ENCODE measurements at regions not wholly inside any gene's neighbourhood (a gene's known extent, or its start where the extent isn't known, plus 50 kb on each side); places are given as distances from the start of the nearest gene placed in this dataset.
A peak's percentile ranks its signal among the peaks of the same experiment; 100 is the strongest.
"Not testable (repeated sequence)": the region's sequence is repeated elsewhere in the genome, so short reads cannot be mapped to it uniquely, and the experiment has no call there.

DNA sequence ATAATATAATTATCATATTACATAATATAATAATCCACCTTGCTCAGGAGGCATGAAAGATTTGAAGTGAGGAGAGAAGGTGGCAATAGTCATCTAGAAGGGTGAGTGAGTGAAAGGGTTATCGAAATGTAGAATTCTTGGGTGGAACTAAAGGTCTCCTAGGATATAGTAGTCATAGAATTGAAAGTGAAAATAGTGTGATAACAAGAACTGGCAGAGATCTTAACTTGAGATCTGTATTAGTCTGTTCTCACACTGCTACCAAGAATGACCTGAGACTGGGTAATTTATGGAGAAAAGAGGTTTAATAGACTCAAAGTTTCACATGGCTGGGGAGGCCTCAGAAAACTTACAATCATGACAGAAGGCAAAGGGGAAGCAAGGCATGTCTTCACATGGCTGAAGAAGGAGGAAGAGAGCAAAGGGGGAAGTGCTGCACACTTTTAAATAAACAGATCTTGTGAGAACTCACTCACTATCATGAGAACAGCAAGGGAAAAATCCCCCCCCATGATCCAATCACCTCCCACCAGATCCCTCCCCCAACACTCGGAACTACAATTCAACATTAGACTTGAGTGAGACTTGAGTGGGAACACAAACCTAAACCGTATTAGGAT is 351.5 kb downstream of the NR4A2 start:
- H3K4me1 Mint-ChIP-seq, result no peaks in the 10 kb centered on the region
- no peak overlapping the region for H3K4me3 Mint-ChIP-seq
- H3K27ac Mint-ChIP-seq, result no peak overlapping the region
- no peaks in the 10 kb centered on the region for H3K9me3 Mint-ChIP-seq
- TF ChIP-seq, protein P1, sequence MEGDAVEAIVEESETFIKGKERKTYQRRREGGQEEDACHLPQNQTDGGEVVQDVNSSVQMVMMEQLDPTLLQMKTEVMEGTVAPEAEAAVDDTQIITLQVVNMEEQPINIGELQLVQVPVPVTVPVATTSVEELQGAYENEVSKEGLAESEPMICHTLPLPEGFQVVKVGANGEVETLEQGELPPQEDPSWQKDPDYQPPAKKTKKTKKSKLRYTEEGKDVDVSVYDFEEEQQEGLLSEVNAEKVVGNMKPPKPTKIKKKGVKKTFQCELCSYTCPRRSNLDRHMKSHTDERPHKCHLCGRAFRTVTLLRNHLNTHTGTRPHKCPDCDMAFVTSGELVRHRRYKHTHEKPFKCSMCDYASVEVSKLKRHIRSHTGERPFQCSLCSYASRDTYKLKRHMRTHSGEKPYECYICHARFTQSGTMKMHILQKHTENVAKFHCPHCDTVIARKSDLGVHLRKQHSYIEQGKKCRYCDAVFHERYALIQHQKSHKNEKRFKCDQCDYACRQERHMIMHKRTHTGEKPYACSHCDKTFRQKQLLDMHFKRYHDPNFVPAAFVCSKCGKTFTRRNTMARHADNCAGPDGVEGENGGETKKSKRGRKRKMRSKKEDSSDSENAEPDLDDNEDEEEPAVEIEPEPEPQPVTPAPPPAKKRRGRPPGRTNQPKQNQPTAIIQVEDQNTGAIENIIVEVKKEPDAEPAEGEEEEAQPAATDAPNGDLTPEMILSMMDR (IDR thresholded peaks at IDR 0.05; ENCODE audit: unreplicated experiment in 3 of 3), result no peak
- no peaks in the 10 kb centered on the region for H3K27me3 Mint-ChIP-seq (ENCODE audit: low read depth)
- H3K36me3 Mint-ChIP-seq (ENCODE audit: low read depth), result no peaks in the 10 kb centered on the region

DNA sequence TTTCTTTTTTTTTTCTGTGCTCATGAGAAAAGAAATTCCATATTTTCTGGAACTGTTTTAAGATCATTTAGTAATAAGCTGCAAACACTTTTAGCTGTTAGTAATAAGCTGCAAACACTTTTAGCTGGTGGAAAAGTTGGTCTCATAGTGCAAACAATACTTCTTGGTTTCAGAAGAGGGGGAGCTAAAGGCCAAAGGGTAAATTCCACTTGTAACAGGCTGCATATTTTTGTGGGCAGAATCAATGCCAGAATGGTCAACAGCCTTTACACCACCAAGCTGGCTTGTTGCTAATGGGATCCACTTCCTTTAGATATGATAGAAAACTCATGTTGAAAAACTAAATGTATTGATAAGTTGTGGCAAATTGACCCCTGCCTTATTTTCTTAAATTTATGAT is 356.8 kb downstream of the NR4A2 start:
- Mint-ChIP-seq H3K27me3 (ENCODE audit: low read depth) (no peaks in the 10 kb centered on the region), H3K4me3 (no peak overlapping the region), H3K27ac (peak overlapping the region in 1 of 3 experiments; percentile 11), H3K9me3 (no peaks in the 10 kb centered on the region), H3K36me3 (ENCODE audit: low read depth) (no peaks in the 10 kb centered on the region), H3K4me1 (no peaks in the 10 kb centered on the region)
- TF ChIP-seq, protein P1 (IDR thresholded peaks at IDR 0.05; ENCODE audit: unreplicated experiment in 3 of 3), result no peak

DNA sequence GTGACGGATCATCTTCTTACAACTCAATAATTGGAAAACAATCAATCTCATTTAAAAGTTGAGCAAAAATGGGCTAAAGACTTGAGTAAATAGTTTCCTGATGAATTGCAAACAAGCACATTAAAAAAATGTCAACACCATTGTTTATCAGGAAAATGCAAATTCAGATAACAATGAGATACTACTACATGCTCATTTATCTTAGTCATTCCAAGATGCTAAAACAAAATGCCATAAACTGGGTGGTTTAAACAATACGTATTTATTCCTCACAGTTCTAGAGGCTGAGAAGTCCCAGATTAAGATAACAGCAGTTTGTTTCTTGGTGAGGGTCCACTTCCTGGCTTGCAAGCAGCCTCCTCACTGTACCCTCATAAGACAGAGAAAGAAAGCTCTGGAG is 359.6 kb downstream of the NR4A2 start:
- Mint-ChIP-seq H3K4me3 (no peak overlapping the region), H3K27me3 (ENCODE audit: low read depth) (no peaks in the 10 kb centered on the region), H3K4me1 (no peaks in the 10 kb centered on the region), H3K36me3 (ENCODE audit: low read depth) (no peaks in the 10 kb centered on the region), H3K27ac (no peak overlapping the region), H3K9me3 (no peaks in the 10 kb centered on the region)
- TF ChIP-seq, protein P1 (IDR thresholded peaks at IDR 0.05; ENCODE audit: unreplicated experiment in 3 of 3), result no peak

DNA sequence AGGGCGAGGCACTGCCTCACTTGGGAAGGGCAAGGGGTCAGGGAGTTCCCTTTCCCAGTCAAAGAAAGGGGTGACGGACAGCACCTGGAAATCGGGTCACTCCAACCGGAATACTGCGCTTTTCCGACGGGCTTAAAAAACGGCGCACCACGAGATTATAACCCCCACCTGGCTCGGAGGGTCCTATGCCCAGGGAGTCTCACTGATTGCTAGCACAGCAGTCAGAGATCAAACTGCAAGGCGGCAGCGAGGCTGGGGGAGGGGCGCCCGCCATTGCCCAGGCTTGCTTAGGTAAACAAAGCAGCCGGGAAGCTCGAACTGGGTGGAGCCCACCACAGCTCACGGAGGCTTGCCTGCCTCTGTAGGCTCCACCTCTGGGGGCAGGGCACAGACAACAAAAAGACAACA is 366.5 kb downstream of the NR4A2 start:
- peak overlapping the region; percentile 59 to 66 (median 63) for H3K4me3 Mint-ChIP-seq
- H3K9me3 Mint-ChIP-seq; H3K27ac Mint-ChIP-seq; H3K36me3 Mint-ChIP-seq (ENCODE audit: low read depth); H3K4me1 Mint-ChIP-seq; H3K27me3 Mint-ChIP-seq (ENCODE audit: low read depth): not testable (repeated sequence)

DNA sequence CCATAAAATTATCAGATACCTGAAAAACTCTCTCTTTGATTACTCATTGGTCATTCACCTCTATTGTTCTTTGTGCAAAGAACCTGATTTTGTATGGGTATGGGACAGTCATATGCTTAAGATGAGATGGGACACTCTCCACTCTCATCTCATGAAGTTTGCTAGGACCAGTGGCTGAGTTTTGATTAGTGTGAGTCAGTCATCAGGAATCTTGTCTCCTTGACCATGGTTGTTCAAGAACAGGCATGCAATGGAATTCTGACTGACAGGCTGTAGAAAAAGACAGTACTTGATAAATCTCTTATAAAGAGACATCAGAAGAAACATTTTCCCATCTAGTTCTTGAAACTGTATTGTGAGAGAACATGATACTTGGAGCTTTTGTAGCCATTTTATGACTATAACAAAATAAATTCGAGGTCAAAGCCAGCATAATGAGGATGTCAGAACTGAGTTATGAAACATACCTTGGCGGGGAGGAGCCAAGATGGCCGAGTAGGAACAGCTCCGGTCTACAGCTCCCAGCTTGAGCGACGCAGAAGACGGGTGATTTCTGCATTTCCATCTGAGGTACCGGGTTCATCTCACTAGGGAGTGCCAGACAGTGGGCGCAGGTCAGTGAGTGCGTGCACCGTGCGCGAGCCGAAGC is 367.0 kb downstream of the NR4A2 start:
- H3K9me3 Mint-ChIP-seq, result peaks cover 4% of the 10 kb centered on the region
- H3K4me3 Mint-ChIP-seq, result peak overlapping the region; percentile 59 to 66 (median 63)
- peak overlapping the region in 1 of 3 experiments; percentile 22 for H3K27ac Mint-ChIP-seq
- H3K36me3 Mint-ChIP-seq (ENCODE audit: low read depth), result no peaks in the 10 kb centered on the region
- H3K4me1 Mint-ChIP-seq, result no peaks in the 10 kb centered on the region
- TF ChIP-seq, protein P1 (IDR thresholded peaks at IDR 0.05; ENCODE audit: unreplicated experiment in 3 of 3), result no peak
- H3K27me3 Mint-ChIP-seq (ENCODE audit: low read depth), result no peaks in the 10 kb centered on the region

DNA sequence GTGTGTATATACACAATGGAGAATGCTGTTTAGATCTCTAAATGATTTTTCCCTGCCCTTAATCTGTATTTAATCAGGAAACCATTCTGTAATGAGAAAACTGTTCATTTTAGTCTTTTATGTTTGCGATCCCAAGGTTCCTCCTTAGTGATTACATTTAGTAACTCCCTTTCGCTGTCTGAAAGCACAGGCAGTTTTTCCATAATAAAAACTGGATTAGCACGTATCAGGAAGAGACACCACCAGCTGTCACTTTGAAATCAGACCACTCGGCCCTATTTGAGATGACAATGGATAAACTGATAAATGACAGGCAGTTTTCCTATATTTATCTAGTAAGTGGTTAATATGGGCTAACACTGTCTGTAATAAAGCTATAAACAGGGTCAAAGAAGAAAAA is 370.9 kb downstream of the NR4A2 start:
- H3K9me3 Mint-ChIP-seq, result peaks cover 4% of the 10 kb centered on the region

More for the DNA sequence above, 370.9 kb downstream of the NR4A2 start:
- TF ChIP-seq, protein P1 (IDR thresholded peaks at IDR 0.05; ENCODE audit: unreplicated experiment in 3 of 3), result no peak
- Mint-ChIP-seq H3K36me3 (ENCODE audit: low read depth) (no peaks in the 10 kb centered on the region), H3K4me1 (no peaks in the 10 kb centered on the region), H3K27me3 (ENCODE audit: low read depth) (no peaks in the 10 kb centered on the region), H3K27ac (no peak overlapping the region), H3K4me3 (no peak overlapping the region)
